ENCODE measurements at regions not wholly inside any gene's neighbourhood (a gene's known extent, or its start where the extent isn't known, plus 50 kb on each side); places are given as distances from the start of the nearest gene placed in this dataset.

DNA sequence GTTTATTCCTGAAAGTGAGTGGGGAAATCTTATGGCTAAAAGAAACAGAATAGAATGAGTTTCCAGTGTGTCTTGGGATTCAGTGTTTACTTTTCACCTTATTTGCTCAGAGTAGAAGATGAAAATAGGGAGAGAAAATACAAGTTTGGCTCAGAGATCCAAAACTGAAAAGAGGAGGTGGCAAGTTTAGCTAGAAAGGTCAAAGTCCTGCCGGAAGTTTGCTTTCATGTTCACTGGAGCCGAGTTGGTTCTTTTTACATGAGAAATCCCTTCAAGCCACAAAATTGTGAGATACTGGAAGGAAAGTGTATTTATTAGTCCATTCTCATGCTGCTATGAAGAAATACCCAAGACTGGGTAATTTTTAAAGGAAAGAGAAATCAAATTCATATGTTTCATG lies 604.6 kb downstream of the MRPL39 start:
- no peak for DNase-seq

DNA sequence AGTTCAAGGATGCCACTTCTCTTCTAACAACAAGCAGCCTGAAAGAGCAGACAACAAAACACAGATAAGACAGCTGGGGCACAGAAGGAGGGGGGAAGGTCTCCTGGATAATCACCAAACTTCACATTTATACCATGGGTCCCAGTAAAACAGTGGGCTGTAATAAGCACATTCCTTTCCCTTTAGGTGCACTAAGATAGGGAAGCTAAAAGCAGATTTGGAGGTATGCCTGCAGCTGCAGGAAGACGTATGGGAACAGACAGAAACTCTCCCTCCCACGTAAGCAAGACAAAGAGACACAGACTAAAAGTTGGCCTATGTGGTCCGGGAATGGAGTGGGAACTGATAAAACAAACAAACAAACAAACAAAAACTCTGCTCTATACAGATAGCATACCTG lies 612.1 kb downstream of the MRPL39 start:
- DNase-seq: no peak

- DNase-seq: no peak
Observed at GRCh38 chr21:24994717-24995116, 612.6 kb downstream of the MRPL39 start.

- DNase-seq: no peak
Observed at GRCh38 chr21:24989516-24989915, 617.8 kb downstream of the MRPL39 start.

GRCh38 chr21:24988941-24989340 lies 618.3 kb downstream of the MRPL39 start:
- no peak for DNase-seq

DNA sequence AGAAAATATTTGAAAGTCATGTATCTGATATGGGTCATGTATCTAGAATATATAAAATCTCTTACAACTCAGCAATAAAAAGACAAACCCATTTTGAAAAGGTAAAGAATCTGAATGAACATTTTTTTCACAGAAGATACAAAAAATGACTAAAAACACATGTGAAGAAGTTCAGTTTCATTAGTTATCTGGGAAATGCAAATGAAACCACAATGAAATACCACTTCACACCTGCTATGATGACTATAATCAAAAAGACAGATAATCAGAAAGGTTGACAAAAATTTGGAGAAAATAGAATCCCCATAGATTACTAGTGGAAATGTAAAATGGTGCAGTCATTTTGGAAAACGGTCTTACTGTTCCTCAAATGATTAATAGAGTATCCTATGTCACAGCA lies 631.0 kb downstream of the MRPL39 start:
- no peak for DNase-seq

DNA sequence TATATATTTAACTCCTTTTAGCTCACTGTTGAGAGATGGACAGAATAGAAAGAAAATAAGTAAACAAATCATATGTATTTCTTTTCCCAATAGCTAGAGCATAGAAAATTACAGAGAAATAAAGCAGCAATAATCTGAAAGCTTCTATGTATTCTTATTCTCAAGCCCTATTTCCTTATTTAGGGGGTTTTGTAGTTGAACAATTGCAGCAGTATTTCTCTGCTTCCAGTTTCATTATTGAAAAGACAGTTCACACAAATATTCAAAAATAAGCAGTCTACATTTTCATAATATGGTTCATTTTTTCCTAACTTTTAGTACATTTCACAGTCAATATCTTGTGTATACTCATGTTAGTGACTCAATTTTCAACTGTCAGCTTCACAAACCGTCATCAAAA lies 638.2 kb downstream of the MRPL39 start:
- DNase-seq: no peak

DNA sequence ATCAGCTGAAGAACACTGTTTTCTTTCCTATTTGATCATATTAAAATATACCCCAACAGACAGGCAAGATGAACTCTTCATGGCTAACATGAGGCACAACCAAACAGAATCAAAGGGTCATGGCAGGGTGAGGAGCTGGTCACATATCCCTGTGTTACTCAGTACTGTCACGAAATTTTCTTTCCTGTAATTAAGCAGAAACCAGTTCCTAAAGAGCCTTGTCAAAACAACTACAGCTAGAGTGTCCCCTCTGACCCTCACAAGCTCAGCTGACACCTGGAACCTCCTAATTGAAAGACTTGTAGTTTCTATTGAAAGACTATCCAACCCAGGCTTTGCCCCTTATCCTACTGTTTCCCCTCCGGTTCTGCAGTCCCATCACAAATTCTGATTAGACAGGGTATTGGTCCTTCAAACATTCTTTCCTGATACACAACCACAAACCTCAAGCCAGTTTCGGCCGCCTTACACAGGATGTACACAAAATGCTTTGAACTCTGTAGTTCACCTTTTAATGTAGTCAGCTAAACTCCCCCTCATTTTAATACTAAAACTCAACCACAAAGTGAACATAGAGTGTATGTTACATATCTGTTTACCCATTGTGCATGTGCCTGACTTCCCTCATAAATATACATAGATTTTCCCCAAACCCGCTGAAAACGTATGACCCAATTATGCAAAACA lies 651.9 kb downstream of the MRPL39 start:
- no peak for DNase-seq

- DNase-seq: no peak
Observed at GRCh38 chr21:24948186-24948585, 659.1 kb downstream of the MRPL39 start.

DNA sequence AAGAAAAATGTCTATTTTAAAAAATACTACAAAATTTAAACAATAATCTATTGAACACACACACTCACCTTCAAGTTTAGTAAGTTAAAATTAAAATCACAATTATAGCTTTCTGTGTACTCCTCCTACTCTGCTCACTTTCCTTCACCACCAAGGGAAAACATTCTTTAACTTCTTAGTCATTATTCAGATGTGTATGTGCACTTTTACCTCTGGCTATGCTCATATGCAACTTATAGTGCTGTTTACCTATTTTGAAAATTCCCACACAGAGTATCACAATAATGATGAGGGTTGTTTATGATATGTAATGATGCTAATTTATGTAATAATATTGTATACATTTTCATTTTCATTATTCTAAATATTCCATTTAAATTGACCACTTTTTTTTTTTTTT lies 661.4 kb downstream of the MRPL39 start:
- no peak for DNase-seq

DNA sequence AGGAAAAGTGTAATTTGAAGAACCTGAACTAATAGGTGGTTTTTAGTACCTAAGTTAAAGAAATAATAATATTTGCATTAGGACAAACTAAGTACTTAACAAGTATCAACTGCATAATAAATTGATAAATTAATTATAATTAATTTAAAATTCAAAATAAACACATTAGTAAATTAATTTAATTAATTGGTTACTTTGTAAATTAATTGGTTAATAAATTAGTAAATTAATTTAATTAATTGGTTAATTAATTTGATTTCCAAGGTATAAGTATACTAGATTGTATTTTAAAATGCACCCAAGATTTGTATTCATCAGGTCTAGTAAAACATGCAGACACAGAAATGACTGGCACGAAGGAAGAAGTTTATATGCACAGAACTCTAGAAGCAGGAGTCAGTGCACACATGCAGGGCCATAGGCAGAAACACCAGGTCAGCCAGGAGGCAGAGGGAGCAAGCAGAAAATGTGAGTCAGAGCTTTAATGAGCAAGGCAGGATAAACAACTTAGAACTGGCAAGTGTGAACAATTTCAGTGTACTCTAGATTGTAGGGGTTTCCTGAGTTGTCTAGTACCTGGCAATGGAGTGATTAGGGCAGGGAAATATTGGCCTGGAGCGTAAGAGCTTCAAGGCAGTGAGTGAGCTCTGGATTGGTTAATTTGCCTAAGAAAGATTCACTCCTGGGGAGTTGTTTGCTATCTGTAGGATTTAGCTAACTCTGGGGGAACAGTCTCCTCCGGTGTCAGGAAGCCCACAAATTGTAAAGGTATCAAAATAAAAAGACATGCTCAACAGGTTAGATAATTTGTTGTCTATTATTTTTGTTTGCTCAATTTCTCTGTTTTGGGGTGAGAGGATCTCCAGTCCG lies 665.7 kb downstream of the MRPL39 start:
- no peak for DNase-seq

- DNase-seq: no peak
Observed at GRCh38 chr21:24939291-24939690, 668.0 kb downstream of the MRPL39 start.

GRCh38 chr21:24938573-24938972 lies 668.7 kb downstream of the MRPL39 start:
- no peak for DNase-seq

DNA sequence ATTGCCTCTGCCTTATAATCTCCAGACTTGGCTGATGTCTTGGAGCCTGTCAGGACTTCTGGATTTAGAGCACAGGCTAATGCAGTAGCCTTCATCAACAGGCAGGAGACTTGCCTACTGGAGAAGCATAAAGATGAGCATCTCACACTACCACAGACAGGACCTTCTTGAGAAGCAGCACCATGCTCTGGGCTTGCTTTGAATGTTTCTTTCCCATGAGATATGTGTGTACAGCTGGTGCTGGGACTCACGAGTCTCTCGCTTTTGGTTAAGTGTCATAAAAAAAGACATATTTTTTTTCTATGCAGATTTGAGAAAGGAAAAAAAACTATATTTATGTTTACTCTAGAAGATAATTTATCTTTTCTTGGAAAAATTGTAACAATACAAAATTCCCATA lies 671.3 kb downstream of the MRPL39 start:
- DNase-seq: no peak

GRCh38 chr21:24910591-24910990 lies 696.7 kb downstream of the MRPL39 start:
- DNase-seq: no peak

GRCh38 chr21:24903994-24904635 lies 703.2 kb downstream of the MRPL39 start:
- no peak for DNase-seq

DNA sequence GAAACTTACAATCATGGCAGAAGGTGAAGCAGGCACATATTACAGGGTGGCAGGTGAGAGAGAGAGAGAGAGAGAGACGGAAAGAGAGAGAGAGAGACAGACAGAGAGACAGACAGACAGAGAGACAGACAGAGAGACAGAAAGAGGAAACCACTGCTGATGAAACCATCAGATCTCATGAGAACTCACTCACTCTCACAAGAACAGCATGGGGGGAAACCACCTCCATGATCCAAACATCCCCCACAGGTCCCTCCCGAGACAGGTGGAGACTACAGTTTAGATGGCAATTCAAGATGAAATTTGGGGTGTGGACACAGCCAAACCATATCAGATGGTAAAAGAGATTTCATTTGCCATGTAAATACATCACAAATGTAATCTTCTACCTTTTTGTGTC lies 708.1 kb downstream of the MRPL39 start:
- DNase-seq: no peak

DNA sequence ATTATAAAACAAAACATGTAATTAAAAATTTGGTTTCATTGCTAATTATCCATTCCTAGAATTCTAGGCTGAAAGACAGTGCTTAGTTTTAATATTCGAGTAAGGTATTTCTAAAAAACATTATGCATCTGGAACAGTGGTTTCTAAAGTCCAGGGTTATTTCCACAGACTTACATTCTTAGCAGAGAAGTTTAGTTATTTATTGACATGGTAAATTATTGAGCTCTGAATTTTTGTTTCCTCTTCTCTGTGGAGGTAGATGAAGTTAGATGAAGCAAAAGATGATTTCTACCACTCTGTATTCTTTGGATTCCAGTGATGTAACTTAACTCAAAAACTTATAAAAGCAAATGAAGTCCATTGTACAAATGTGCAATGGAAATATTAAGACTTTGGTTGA lies 709.4 kb downstream of the MRPL39 start:
- no peak for DNase-seq

GRCh38 chr21:24896735-24897124 lies 710.6 kb downstream of the MRPL39 start:
- DNase-seq: no peak

GRCh38 chr21:24895885-24896734 lies 711.2 kb downstream of the MRPL39 start:
- DNase-seq: no peak

DNA sequence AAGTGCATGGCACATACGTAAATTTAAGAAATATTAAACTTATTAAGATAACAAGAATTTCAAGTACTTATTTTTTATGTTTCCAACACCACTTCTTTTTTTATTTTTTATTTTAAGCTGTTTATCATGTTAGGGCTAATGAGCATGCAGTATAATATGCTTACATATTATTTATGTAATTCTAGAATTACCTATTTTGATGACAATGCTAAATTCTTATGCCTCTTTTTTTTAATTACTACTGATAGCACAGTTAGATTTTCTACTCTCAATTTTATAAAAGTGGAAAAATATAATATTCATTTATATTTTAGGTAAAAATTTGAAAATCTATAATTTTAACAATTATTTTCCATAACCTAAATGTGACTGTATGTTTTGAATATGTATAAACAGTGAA lies 713.0 kb downstream of the MRPL39 start:
- DNase-seq: no peak

- DNase-seq: no peak
Observed at GRCh38 chr21:24890021-24890420, 717.3 kb downstream of the MRPL39 start.

GRCh38 chr21:24881506-24881905 lies 725.8 kb downstream of the MRPL39 start:
- no peak for DNase-seq

Data from HCEC 1CT (cell line).